IMR-90 (cell line): ENCODE measurements at regions not wholly inside any gene's neighbourhood (a gene's known extent, or its start where the extent isn't known, plus 50 kb on each side); places are given as distances from the start of the nearest gene placed in this dataset.

Experiments used
- BHLHE40 ChIP-seq: fragments of 150-350 bp; IDR thresholded peaks from 2 replicates; pipeline ENCODE4 v1.6.1; 2016; ENCODE audit warnings: mild to moderate bottlenecking, low read depth, low read length
- CEBPB ChIP-seq: IDR thresholded peaks from 2 replicates; pipeline ENCODE4 v1.6.1; 2012; ENCODE audit warnings: low read depth, low read length, improper control_type of control experiment
- CTCF ChIP-seq: conservative IDR thresholded peaks from 2 replicates; pipeline ENCODE4 v1.5.1; 2012; ENCODE audit warnings: mild to moderate bottlenecking, low read depth, low read length, improper control_type of control experiment
- FOS ChIP-seq: fragments of 150-350 bp; IDR thresholded peaks from 2 replicates; pipeline ENCODE4 v1.6.1; 2016; ENCODE audit warnings: low read depth, low read length
- MAFK ChIP-seq: IDR thresholded peaks from 2 replicates; pipeline ENCODE4 v1.6.1; 2012; ENCODE audit warnings: low read depth, low read length, improper control_type of control experiment
- MAZ ChIP-seq: IDR thresholded peaks from 2 replicates; pipeline ENCODE4 v1.6.1; 2012; ENCODE audit warnings: low read depth, mild to moderate bottlenecking, low read length, improper control_type of control experiment, moderate library complexity, borderline replicate concordance
- MXI1 ChIP-seq: IDR thresholded peaks from 2 replicates; pipeline ENCODE4 v1.6.1; 2012; ENCODE audit warnings: low read depth, mild to moderate bottlenecking, low read length, moderate library complexity, borderline replicate concordance
- POLR2A ChIP-seq: IDR thresholded peaks from 2 replicates; pipeline ENCODE4 v1.6.1; 2012; ENCODE audit warnings: mild to moderate bottlenecking, low read depth, low read length
- RAD21 ChIP-seq: IDR thresholded peaks from 2 replicates; pipeline ENCODE4 v1.6.1; 2012; ENCODE audit warnings: low read length, improper control_type of control experiment
- RCOR1 ChIP-seq: IDR thresholded peaks from 2 replicates; pipeline ENCODE4 v1.6.1; 2012; ENCODE audit warnings: mild to moderate bottlenecking, low read length, improper control_type of control experiment; ENCODE audit not compliant: insufficient replicate concordance
- RFX5 ChIP-seq: IDR thresholded peaks from 2 replicates; pipeline ENCODE4 v1.8.0; 2012; ENCODE audit warnings: low read depth, mild to moderate bottlenecking, low read length, moderate library complexity
- SMC3 ChIP-seq: fragments of 150-350 bp; IDR thresholded peaks from 2 replicates; pipeline ENCODE4 v1.6.1; 2016; ENCODE audit warnings: low read depth, mild to moderate bottlenecking, antibody characterized with exemption, low read length, moderate library complexity
- TF ChIP-seq, protein P1 (sequence below): fragments of 150-350 bp; IDR thresholded peaks from 2 replicates; pipeline ENCODE4 v1.6.1; 2017; ENCODE audit warnings: mild to moderate bottlenecking, antibody characterized with exemption, low read length, low read depth

- TF ChIP-seq CTCF (no peak), POLR2A (no peak), RFX5 (no peak), MAZ (no peak), SMC3 (no peak), RAD21 (no peak), MXI1 (no peak), CEBPB (no peak), MAFK (no peak), BHLHE40 (no peak), FOS (no peak), RCOR1 (no peak)
- TF ChIP-seq, protein P1, sequence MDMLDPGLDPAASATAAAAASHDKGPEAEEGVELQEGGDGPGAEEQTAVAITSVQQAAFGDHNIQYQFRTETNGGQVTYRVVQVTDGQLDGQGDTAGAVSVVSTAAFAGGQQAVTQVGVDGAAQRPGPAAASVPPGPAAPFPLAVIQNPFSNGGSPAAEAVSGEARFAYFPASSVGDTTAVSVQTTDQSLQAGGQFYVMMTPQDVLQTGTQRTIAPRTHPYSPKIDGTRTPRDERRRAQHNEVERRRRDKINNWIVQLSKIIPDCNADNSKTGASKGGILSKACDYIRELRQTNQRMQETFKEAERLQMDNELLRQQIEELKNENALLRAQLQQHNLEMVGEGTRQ, result no peak
Observed at GRCh38 chr6:42509765-42510164, 54.1 kb upstream of the UBR2 start.
